HG03460 (cell line): ENCODE measurements at regions not wholly inside any gene's neighbourhood (a gene's known extent, or its start where the extent isn't known, plus 50 kb on each side); places are given as distances from the start of the nearest gene placed in this dataset.

Experiments
- ATAC-seq: cut with Tn5 transposase; IDR thresholded peaks from one replicate; pipeline ENCODE4 v1.9.1; 2021; ENCODE audit not compliant: unreplicated experiment

DNA sequence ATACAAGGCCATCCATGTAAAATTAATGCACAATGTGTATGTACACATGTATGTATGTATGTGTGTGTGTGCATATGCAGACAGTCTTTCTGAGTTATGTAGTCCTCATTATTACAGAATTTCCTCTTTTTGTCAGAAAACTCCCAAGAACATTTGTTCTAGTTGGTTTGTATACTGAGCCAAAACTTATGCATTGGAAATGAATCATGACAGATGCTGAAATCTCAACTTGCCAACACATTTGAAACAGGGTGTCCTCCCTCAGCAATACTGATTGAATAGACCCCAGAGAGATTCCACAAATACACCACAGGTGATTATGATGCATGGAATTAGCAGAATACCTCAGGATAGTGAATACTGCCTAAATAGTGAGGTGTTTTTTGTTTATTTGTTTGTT, 472.9 kb upstream of the PCDH15 start:
- ATAC-seq = no peak

DNA sequence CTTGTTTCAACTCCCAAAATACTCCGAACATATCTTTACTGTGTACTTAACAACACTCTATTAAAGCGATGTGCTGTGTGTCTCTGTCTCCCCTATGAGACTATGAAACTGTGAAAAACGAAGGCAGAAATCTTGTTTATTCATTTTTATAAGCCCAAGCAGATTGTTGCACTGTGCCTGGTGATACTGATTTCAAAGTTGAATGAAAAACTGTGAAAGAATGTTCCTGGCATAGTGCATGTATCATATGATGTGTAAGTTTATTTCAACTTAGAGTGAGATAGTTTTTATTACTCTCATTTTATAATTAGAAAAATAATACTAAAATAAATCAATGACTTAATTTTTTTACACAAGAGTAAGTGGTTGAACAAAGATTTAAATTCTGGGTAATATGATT, 471.9 kb upstream of the PCDH15 start:
- ATAC-seq = no peak

DNA sequence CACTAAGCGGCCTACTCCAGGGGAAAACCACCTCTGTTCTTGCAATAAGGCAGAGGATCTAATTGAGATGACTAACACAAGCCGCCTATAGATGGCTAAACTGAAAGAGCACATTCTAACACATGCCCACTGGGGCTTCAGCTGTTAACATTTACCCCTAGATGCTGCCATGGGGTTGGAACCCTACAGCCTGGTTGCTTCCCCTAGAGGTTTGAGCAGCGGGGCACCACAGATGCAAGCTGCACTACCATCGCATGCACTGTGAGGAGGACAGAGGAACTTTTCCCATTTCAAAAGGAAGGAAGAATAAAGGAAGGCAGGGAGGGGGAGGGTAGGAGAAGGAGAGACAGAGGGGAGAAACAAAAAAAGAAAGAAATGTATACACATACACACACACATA, 465.8 kb upstream of the PCDH15 start:
- ATAC-seq = no peak

DNA sequence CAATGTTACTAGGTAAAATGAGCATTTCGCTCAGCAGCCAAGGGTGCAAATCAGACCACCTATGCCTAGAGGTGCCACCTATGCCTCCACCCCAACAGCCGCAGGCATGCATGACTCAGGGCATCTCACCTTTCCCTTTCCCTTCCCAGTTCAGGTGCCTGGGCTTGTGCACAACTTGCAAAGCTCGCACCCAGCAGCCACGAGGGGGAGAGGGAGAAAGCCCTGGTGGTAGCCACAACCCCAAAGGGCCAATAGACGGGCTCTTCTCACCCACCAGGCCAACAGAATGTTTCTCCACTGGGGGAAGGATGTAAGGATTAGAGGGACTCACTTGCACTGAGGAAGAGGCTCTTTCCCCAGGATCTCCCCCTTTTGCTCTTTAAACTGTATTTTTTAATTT, 462.3 kb upstream of the PCDH15 start:
- no peak for ATAC-seq

DNA sequence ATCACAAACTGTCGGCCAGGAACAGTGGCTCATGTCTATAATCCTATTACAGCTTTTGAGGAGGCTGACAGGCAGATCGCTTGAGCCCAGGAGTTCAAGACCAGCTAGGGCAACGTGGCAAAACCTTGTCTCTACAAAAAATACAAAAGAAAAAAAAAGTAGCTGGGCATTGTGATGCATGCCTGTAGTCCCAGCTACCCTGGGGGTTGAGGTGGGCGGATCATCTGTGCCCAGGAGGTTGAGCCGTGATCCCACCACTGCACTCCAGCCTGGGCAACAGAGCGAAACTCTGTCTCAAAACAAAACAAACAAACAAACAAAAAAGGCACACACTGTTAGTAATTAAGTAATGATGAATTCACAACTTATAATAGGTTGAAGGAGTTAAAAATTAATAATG, 441.5 kb upstream of the PCDH15 start:
- ATAC-seq = no peak

DNA sequence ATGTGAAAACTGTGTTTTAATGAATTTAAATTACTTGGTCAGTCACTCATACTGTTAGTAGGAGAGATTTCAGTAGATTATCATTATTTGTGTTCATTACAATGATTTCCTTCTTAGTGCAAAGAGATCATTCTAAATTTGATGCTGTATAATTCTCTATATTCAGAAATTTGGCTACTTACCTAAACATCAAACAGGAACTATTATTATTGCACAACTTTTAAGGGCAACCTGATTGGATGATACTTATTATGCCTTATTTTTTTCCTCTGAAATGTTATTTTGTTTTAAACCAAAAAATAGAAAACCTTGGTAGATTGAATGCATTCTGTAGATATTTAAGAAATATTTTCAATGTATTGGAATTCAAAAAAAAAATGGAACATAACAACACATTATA, 436.4 kb upstream of the PCDH15 start:
- no peak for ATAC-seq

DNA sequence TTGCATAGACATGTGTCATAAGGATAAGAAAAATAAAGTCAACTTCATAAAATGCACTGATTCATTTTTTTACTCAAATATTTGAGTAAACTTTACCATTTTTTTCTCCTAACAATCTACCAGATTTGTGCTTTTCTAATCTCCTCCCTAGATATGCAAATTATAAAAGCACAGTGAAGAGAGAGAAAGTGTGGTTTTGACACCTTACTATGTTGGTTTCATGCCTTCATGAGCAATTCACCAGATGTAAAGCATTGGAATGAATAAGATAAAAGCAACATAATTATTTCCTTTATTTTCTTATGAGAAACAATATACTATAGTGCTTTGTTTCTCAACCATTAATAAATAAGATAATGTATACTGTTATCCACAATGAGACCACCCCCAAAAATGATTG, 432.5 kb upstream of the PCDH15 start:
- ATAC-seq = peak; percentile 88

DNA sequence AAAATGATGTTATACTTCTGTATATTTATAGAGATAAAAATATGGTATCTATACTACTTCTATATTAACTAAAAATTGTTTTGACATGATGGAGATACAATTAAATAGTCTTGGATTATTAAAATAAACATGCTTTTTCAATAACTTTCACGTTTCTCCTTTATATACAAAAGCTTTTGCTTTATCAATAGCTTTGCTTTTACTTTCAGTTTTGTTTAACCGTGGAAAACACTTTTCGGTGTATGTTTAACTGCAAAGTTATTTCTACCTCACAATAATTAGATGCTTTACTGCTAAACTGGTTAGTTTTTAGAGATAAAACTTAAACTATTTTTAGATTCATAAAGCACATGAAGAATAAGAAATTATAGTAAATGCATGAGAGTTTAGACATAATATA, 432.1 kb upstream of the PCDH15 start:
- ATAC-seq = no peak

DNA sequence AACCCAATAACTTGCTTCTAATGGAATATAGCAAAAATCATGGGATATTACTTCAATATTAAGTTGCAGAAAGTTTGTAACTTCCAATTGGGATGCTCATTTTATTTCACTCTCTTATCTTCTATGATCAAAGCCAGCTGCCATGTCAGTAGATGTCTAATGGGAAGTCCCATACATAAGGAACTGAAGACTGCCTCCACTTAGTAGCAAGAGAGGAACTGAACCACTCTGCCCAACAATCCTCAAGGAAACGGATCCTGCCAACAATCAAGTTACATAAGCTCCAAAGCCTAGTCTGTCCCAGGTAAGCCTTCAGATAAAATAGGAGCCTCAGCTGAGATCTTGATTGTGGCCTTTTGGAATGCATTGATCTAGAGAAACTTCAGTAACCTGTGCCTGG, 431.5 kb upstream of the PCDH15 start:
- no peak for ATAC-seq

DNA sequence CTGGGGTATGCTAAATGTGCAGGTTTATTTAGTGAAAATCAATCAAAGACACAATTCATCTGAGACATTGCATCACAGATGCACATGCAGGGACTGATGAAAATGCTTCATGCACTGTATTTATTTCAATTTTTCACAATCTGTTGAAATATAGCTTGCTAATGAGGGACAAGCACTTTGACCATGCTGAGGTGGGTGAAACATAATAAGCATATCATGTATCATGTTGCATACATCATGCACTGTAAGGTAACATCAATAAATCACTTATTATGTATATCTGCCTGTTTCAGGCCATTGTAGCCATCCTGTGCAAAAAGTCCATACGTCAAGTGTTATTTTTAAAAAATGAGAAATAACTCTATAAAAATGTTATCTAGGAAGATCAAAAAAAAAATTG, 426.9 kb upstream of the PCDH15 start:
- no peak for ATAC-seq

DNA sequence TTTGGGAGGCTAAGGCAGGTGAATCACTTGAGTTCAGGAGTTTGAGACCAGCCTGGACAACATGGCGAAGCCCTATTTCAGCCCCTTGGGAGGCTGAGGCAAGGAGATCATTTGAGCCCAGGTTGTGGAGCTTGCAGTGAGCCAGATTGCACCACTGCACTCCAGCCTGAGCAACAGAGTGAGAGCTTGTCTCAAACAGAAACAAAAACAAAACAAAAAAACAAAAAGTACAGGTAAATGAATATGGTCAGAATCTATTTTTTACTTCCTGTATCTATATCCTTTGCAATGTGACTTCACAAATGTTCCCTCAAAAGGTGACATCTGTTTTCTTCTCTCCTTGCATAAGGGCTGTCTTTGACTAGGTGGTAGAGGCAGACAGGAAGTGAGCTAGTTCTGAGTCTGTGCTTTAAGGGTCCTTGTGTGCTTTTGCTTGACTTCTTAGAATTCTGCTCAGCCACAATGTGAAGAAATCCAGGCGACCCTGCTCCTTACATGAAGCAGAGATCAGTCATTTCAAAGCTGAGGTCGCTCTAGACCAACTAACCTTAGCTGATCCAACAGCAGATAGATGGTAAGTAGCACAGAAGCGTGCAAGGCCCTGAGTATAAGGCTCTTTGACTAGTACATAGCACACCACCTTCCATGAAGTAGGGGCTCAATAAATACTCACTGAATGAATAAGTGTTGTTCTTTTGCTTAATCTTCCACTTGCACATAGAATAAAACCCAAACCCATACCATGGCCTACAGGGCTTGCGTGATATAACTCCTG, 423.2 kb upstream of the PCDH15 start:
- no peak for ATAC-seq

DNA sequence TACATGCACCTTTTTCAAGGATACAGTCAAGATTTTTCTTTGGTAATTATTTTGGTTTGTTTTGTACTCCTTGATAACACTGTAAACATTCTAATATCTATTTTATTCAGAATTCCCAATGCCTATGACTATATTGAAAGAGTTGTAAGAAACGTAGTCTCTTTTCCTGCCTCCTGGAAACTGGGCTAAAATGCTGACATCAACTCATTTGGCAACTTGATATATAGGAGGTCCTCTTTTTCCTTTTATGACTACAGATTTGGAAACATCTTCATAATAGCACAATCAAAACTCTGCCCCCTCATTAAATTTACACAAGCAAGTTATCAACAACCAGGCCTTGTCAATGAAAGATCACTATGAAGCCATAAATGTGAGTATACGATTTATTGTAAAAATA, 422.3 kb upstream of the PCDH15 start:
- no peak for ATAC-seq

DNA sequence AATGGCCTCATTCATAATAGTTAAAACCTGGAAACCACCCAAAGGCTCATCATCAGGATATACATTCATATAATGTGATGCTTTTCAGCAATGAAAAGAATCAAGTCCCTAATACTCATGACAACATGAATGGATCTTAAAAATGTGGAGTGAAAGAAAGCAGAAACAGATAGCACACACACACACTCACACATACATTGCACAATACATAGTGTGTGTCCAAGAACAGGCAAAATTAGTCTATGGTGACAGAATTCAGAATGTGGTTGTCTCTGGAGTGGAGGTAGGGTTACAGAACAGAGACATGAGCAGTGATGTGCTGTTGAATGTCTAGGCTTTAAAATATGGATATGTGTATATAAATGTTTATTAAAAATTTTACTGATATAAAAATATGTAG, 419.9 kb upstream of the PCDH15 start:
- ATAC-seq = no peak

DNA sequence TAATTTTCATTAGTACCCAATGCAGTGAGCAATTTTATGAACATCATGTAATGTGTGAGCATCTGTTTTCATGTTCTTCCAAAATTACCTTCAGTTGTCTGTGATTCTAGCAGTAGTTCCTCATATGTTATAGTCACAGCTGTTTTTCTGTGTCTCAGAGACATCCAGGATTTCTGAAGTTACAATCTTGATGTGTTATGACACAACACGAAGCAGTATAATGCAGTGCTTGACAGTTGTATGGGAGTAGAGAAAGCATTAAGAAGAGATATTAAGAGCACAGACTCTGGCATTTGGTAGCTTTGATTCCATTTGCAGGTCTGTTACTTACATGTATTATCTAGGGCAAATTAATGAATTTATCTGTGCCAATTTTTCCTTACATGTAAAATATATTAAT, 414.7 kb upstream of the PCDH15 start:
- no peak for ATAC-seq

DNA sequence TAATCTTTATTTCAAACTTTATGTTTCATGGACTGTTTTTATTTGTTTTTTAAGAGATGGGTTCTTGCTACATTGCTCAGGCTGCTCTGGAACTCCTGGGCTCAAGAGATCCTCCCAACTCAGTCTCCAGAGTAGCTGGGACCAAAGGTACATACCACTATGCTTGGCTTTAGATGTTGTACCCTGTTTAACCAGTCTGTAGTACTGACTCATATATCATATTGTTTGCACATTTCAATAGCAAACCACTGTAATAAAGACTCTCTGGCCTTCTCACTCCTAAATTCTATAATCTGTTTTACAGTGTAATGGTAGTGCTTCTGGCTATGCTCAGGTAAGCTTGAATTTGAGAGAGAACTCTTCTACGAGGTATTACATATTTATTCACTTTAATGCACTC, 413.6 kb upstream of the PCDH15 start:
- ATAC-seq = no peak

DNA sequence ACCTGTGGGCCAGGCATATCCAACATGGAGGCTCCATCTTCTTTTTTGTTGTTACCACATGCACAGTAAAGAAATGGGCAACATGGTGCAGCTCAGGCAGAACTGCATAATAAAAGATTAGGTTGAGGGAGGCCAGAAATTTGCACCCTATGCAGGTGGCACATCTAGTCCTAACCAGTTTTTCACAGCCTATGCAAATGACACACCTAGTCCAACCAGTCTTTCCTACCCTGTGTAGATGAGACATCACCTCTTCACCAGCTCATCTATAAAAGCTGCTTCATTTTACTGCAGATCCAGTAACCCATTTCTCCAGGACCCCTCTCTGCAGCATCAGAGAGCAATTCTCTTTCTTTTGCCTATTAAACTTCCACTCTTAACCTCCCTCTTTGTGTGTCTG, 411.0 kb upstream of the PCDH15 start:
- ATAC-seq = no peak

DNA sequence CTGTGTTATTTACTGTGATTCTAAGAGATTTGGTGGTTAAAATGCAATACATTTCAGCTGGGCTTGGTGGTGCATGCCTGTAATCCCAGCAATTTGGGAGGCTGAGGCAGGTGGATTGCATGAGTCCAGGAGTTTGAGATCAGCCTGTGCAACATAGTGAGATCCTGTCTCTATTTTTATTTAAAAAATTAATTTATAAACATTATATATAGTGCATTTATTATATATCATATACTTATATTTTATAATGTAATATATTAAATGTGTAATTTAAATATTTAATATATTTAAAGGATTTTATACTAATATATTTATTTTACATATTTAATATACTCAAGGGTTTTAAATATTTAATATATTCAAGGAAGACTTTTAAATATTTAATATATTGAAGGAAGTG, 402.8 kb upstream of the PCDH15 start:
- no peak for ATAC-seq

DNA sequence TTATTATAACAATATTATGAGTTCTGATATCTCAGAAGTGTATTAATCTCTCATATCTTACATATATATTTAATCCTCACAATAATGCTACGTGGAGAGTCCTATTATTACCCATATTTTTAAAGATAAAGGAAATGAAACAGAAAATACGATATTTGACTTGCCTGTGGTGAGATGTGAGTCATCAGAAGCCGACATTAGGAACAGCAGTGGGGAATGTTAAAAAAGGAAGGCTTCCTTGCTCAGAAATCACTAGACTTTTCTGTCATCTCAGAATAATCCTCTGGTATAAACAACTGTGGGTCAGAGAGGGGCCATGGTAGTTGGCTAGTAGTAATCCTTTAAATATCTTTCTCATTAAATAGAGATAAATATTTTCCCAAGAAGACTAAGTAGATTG, 402.3 kb upstream of the PCDH15 start:
- peak; percentile 49 for ATAC-seq

DNA sequence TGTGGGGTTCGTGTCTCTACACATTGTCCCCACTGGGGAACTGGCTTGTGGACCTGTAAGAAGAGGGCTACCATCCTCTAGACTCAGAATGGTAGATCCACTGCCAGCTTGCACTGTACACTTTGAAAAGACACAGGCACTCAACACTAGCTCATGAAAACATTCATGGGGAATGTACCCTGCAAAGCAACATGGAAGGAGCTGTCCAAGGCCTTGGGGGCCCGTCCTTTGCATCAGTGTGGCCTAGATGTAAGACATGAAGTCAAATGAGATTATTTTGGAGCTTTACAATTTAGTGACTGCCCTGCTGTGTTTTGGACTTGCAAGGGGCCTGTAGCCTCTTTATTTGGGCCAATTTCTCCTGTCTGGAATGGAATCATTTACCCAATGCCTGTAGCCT, 399.0 kb upstream of the PCDH15 start:
- no peak for ATAC-seq

DNA sequence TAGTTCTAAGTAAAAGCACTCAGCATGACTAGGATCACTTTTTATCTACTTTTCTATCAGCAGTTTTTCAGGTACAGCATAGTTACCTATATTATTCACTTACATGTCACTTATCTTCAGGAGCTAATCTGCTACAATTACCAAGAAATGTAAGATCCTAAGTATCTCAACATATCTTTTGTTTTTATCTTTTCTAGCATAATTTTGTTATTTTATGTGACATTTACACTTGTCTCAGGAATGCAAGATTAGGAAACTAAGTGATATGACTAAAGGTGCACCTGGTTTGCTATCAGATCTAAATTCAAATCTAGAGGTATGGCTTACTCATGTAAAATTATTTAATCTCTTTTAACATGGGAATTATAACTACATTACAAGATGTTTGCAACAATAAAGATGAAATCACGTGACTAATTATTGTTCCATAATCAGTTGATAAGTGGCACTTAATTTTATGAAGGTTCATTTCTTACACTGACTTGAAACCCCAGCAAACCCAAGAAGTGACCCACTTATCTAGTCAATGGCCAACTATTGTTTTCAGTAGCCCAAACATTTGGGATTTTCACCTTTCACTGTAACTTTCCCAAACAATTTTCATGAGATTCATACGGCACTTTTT, 390.3 kb upstream of the PCDH15 start:
- ATAC-seq = no peak

DNA sequence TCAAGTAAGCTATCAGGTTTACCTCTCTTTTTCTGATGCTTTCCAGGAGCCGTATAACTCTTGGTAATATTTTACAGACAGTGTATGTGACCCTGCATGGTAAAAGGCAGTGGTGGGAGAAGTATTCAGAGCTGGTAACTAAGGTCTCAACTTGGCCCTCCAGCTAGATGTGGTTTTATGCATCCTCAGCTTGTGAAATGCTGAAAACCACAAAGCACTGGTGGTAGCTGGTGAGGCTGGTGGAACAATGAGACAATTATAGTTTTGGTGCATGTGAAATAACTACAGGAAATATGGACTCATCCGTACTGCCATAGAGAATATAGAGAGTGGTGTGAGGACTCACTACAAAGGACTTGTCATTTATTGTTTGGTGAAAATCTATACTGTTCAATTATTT, 383.0 kb upstream of the PCDH15 start:
- no peak for ATAC-seq

DNA sequence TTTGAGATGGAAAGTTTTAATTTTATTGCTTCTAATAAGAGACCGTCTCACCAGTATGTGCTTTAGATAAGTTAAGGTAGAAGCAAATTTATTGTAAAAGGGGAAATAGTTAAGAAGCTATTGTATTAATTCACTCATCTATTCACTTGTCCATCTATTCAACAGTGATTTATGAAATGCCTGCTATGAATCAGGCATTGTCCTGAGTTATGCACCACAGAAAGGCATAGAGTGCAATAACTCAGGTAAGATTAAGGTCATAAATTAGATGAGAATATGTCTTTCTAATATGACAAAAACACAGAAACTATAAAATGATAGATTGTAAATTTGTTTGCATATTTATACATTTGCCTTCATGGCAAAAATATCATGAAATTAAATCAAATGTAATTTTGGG, 379.3 kb upstream of the PCDH15 start:
- no peak for ATAC-seq

DNA sequence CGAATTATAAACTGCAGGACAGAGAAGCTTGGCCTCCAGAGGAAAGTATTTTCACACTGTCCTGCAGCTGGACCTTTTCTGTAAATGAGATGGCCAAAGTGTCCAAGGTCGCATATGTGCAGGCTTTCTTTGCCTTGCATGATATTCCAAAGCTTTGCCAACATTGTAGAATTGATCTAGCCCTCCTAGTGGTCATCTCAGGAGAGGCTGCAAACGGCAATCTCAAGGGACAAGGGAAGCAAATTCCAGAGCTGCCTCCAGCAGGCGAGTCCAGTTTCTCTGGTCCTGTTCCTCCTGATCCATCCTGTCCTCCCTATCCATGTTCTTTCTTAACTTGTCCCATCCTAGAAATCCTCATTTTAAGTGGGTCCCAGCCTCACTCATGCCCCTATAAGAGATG, 373.4 kb upstream of the PCDH15 start:
- ATAC-seq = no peak
